ENCODE measurements at regions not wholly inside any gene's neighbourhood (a gene's known extent, or its start where the extent isn't known, plus 50 kb on each side); places are given as distances from the start of the nearest gene placed in this dataset.
A peak's percentile ranks its signal among the peaks of the same experiment; 100 is the strongest.

DNA sequence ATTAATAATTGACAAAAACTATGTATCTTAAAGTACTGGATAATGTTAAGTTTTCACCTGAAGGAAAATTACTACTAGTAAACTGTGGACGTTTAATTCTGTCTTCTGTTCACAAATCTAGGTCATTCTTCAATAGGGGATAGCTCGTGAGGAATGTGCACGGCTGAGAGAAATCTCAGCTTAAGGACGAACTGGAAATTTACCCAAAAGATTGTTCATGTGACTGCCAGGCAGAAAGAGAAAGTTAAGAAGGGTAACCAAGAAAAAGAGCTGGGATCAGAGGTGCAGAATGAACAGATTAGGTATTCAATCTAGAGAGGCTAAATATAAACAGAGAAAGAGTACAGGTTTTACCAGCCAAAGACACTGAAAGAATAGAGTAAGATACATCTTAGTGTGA lies 245.3 kb downstream of the CASP12 start:
- no peak for DNase-seq

DNA sequence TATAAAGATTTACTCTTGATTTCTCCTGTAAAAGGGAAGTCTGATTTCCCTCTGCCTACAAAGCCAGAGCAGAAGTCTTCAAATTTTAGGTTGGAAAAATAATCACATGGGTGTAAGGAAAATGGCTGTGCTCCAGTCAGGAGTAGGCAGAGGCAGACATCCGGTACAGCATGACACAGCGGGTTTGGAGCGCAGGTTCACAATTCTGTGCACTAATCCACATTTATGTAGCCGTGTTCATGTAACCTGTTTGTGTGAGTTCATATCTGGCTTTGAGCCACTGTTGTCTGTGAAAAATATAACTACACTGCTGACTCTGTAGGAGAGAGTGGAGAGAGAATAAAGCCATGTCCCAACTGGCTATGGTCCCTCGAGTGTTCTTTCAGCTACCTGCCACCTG lies 248.0 kb downstream of the CASP12 start:
- no peak for DNase-seq

DNA sequence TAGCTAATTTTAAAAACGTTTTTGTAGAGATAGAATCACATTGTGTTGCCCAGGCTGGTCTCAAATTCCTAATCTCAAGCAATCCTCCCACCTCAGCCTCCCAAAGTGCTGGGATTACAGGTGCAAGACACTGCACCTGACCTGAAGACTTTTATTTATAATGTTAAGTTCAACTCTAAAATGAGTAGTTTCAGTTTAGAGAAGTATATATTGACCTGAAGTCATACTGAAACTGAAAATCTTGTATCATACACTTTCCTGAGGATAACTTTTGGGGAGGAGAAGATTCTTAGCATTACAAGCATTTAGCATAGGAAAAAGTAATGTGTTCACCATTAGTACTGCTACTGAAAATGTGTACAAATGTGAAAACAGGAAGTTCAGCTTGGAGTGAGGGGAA lies 249.3 kb downstream of the CASP12 start:
- no peak for DNase-seq

DNA sequence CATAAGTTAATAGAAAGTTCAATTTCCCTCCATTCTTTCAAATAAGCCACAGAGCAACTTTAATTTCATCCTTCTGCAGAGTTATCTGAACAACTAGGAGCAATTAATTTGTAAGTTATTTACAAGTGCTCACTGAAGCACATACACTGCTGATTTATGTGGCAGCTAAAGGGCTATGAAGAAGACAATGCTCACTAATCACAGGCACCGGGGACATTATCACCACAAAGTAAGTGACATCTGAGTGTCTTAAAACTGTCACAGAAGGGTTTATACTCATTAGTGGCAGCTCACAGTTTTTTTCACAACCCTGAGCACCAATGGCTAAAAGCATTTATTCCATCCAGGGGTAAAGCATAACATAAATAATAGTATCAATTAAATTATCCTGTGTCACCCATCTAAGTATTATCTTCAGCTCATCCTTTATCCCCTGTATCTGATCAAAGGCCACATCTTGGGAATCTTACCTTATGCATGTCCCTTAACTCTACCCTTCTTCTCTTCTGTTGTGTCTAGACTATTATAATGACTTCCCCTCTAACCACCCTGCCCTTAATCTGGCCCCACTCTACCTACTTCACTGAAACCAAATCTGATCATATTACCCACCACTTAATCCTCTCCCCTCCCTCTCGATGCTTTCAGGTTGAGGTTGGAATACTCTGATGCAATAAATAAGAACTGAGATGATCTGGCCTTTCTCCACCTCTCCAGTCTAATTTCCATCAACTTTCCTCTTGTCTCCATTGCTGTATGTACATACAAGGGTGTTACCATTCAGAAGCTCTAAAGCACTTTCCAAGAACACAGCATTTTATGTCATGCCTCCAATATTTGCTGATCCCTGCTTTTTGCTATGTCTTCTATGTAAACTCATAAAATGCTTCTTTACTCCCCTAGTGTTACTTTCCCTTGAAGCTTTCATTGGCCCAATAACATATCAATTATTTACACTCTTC lies 252.7 kb downstream of the CASP12 start:
- DNase-seq = no peak

DNA sequence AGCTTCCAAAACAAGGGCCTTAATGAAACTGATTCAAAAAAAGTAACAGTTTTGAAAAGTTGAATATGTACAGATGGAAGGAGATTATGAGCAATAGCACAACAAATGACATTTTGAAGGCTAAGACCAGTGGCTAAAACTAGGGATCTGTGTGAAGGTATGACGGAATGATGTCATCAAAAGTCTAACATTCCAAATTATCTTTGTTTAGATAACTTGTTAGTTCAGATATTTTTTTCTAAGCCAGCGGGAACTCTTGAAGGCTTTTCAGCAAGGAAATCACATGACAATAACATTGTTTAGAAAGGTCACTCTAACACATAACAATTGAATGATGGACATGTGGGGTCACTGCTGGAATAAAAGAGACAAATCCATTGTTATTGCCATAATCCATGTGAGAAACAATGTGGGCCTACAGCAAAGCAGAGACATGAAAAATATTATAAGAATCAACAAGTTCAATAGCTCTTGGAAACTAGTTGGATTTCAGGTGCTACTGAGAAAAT lies 260.5 kb downstream of the CASP12 start:
- DNase-seq = no peak

DNA sequence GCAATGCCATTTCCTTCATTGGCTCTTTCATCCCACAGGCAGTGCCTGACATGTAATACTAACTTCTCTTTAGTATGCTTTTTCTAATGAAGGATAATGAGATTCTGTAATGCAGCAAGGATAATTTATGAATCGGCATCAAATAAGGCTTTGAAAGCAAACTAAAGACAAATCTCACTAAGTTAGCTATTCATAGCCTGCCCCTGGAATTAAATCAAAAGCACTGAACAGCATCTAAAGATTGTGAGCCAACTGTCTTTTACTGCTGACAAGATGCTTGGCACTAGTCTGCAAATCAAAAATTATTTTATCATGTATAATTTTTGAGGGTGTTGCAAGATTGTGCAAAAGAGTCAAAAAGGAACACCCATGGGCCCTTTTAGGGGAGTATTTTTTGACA lies 265.0 kb downstream of the CASP12 start:
- DNase-seq = no peak

DNA sequence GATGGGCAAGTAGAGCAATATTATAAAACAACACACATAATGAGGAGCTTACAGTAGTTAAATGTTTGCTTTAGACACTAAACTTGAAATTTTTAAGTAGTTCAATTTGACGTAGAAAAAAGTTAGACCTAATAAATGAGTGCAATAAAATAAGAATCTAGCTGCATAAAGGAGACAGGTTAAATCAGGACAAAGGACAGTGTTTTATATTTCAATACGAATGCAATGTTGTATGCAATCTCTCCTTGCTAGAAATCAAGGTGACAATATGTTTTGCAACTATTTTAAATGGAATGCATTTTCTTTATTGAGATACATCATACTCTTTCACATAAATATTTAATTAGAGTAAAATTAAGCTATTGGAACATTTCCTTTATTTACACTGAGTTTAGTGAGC lies 267.9 kb downstream of the CASP12 start:
- no peak for DNase-seq

GRCh38 chr11:104625246-104625645 lies 273.0 kb downstream of the CASP12 start:
- no peak for DNase-seq

- DNase-seq = no peak
These were observed 274.2 kb downstream of the CASP12 start for GRCh38 chr11:104624021-104624420.

GRCh38 chr11:104623518-104623917 lies 274.7 kb downstream of the CASP12 start:
- no peak for DNase-seq

GRCh38 chr11:104620991-104621390 lies 277.3 kb downstream of the CASP12 start:
- DNase-seq = no peak

- DNase-seq = no peak
These were observed 278.5 kb downstream of the CASP12 start for GRCh38 chr11:104619751-104620150.

- no peak for DNase-seq
These were observed 279.3 kb downstream of the CASP12 start for GRCh38 chr11:104618954-104619353.

DNA sequence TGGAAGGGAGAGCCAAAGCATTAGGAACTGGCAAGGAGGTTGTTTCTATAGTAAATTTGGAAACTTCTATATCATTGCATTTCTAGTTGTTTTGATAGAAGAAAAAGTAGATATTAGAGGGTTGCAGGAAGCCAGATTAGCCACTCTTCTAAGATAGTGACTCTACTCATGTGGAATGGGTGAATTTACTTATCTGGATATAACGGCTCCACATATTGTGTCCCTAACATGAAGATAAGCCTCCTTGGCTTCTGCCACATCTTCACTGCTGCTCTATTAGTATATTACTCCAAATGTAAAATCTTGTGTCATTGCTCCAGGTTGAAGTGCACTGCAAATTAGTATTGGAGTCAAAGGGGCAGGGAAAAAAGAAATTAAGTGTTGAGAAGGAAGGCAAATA lies 283.3 kb downstream of the CASP12 start:
- no peak for DNase-seq

DNA sequence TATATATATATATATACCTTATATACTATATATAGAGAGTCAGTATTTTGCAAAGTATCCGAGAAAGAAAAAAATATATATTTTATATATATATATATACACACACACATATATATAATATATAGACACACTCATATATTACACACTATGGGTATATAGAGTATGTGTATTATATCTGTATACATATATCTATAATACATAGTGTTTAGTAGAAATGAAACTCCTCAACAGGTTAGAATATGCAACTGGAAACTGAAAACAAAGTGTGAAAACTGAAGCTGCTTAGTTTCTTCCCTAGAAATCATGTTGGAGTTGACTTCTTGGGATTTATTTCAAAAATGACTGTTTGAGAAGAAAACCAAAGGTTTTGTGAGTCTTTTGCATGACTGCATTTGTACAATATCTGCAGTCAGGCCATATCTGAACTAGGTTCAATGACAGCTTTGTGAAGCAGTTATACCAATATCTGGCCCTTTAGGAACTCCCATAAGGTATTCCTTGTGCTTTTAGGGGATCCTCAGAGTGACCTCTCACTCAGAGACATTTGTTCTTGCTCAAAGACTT lies 284.1 kb downstream of the CASP12 start:
- DNase-seq = no peak

GRCh38 chr11:104610635-104611034 lies 287.6 kb downstream of the CASP12 start:
- no peak for DNase-seq

DNA sequence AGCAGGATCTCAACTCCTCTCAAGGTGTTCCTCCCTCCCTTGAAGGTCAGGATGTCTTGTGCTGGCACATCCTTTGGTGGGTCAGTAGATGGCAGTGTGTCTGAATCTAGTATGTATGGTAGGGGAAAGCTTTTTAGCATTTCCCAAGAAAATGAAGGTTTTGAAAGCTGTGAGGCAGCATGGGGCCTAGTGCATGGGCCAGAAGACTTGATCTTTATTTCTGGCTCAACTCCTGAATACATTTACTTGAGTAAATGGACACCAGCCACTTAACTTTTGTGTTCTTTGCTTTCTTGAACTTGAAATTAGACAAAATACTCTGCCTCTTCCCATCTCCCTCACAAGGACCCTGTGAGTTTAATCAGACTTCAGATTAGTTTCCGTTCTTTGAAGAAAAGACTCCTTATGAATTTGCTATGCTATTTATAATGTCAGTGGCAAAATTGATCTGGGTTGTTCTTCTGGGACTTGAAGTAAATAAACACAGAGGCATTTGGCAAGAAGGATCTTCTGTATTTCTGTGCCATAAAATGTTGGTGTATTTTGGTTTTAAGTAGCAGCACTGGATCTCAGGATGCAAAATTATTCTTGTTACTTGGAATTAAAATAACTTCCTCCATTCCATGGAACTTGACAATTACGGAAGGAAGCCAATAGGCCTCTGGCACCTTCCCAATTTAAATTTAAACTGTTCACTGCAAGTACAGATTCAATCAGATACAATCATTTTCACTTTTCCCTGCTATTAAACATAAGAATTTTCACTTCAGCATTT lies 288.8 kb downstream of the CASP12 start:
- DNase-seq = peak; percentile 1

GRCh38 chr11:104602643-104603042 lies 295.6 kb downstream of the CASP12 start:
- DNase-seq = no peak

DNA sequence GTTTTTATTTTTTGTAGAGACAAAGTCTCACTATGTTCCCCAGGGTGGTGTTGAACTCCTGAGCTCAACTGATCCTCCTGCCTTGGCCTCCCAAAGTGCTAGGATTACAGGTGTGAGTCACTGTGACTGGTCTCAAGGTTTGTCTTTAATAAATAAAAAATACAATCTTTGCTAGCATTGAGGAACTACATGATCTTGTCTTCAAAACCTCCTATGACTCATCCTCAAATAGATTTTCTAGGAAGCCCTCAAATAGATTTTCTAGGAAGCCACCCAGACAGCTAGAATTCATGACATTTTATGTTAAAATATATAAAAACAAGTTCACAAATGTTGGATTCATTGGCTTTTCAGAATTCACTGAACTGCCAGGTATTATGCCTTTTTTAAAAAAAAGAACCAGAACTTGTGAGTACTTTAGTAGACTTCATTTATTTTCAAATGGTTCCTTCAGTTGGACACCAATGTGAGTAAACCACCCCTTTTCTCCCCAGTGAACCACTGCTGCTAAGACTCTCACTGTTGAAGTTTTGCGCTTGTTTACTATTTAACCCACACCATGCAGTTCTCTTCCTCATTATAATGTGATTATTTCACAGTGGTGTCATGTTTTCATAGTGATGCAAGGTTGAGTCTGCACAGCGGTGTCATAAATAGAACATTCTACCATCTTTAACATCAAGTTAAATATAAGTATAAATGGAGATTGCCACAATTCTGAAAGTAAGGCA lies 303.9 kb downstream of the CASP12 start:
- no peak for DNase-seq

DNA sequence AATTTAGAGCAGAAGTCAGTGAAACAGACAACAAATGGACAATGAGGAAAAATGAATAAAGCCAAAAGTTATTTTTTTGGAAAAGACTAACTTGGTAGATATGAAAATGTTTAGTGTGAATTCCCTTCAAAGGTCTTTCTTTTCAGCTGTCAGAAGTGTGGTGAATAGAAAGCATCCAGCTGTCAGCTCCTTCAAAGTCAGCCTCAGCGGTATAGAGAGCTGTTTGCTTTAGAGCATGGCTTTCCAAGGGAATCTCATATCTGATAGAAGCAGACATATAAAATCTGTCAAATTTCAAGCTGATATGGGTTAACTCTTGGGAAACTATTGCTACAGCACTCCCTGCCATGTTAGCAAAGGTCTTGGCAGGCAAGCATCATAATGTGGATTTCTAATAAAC lies 309.3 kb downstream of the CASP12 start:
- no peak for DNase-seq

DNA sequence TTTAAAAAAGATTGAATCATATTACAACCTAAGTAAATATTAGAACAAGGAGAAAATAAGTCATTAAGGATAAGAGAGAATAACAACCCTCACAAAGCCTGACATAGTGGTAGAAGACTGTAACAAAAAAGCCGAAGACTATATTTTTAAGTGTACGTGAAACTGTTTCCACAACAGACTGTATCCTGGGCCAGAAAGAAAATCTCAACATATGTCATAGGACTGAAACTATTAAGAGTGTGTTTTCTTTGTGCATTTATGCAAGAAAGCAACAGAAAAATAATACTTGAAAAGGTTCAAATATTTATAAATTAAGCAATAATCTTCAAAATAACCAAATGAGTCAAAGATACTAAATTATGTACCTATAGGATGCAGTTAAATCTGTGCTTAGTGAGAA lies 309.8 kb downstream of the CASP12 start:
- no peak for DNase-seq

DNA sequence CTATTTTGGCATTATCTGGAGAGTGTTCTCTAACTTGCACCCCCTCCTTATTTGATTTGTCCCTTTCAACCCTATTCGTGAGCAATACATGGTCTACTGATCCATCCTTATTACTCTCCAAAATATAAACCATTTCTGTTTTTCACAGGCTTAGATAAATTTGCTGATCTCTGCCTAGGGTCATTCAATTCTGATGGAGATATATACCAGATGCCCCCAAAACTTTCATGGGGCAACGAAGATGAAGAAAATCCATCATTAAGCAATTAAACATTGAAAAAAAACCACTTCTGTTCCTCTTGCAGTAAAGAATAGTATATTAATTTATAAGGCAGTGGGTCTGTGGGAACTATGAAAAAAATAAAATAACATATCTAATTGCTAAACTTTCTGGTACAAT lies 313.4 kb downstream of the CASP12 start:
- no peak for DNase-seq

GRCh38 chr11:104583857-104584256 lies 314.4 kb downstream of the CASP12 start:
- DNase-seq = no peak
